HepG2 (cell line): ENCODE measurements at regions not wholly inside any gene's neighbourhood (a gene's known extent, or its start where the extent isn't known, plus 50 kb on each side); places are given as distances from the start of the nearest gene placed in this dataset.

ENCODE experiments used
- BHLHE40 ChIP-seq: IDR thresholded peaks from 2 replicates; pipeline ENCODE4 v1.6.1; 2011; ENCODE audit warnings: low read length, improper control_type of control experiment
- CREB3 ChIP-seq: sonication (generic); formaldehyde crosslinking; IDR thresholded peaks from 2 replicates; pipeline ENCODE4 v1.5.0; 2020; ENCODE audit warnings: missing genetic modification reagents
- CTCF ChIP-seq: sonication (generic); formaldehyde crosslinking; IDR thresholded peaks from 2 replicates; pipeline ENCODE4 v1.5.0; 2020; ENCODE audit warnings: mild to moderate bottlenecking, missing genetic modification reagents, moderate library complexity
- EP300 ChIP-seq, 3 experiments: sonication (generic) in 1 of 3; formaldehyde crosslinking in 1 of 3; IDR thresholded peaks; 2 replicates each; pipeline versions ENCODE4 v1.5.1 to v1.6.1; 2011 to 2020; ENCODE audit warnings: low read depth in 2 of 3, low read length in 2 of 3, borderline replicate concordance in 1 of 3, improper control_type of control experiment in 1 of 3, mild to moderate bottlenecking in 1 of 3, missing genetic modification reagents in 1 of 3, moderate library complexity in 1 of 3
- MXI1 ChIP-seq: IDR thresholded peaks from 3 replicates; pipeline ENCODE4 v1.6.1; 2012; ENCODE audit warnings: low read depth, low read length, inconsistent platforms, borderline replicate concordance
- NPAS2 ChIP-seq: sonication (generic); formaldehyde crosslinking; IDR thresholded peaks from 2 replicates; pipeline ENCODE4 v1.8.0; 2022; ENCODE audit warnings: mild to moderate bottlenecking, missing genetic modification reagents, borderline replicate concordance
- POLR2A ChIP-seq, 2 experiments: IDR thresholded peaks; 2 replicates each; pipeline ENCODE4 v1.6.1; 2011; ENCODE audit warnings: low read depth in 2 of 2, low read length in 2 of 2, mild to moderate bottlenecking in 1 of 2, moderate library complexity in 1 of 2; ENCODE audit not compliant: insufficient read depth in 1 of 2
- RBFOX2 ChIP-seq: fragments of 200-400 bp; formaldehyde crosslinking; IDR thresholded peaks from 2 replicates; pipeline ENCODE4 v1.6.1; 2017; ENCODE audit warnings: low read depth, mild to moderate bottlenecking, low read length
- RERE ChIP-seq: IDR thresholded peaks from 2 replicates; pipeline ENCODE4 v1.6.1; 2016; ENCODE audit warnings: low read depth, missing genetic modification reagents, missing compliant biosample characterization
- TAF1 ChIP-seq: sonication (generic); formaldehyde crosslinking; IDR thresholded peaks from 2 replicates; pipeline ENCODE4 v1.4.0; 2020; ENCODE audit warnings: missing genetic modification reagents
- ZFYVE20 ChIP-seq: sonication (generic); formaldehyde crosslinking; IDR thresholded peaks from 2 replicates; pipeline ENCODE4 v1.8.0; 2023; ENCODE audit warnings: low read depth, mild to moderate bottlenecking, moderate library complexity, missing genetic modification reagents, borderline replicate concordance
- ZHX1 ChIP-seq: sonication (generic); formaldehyde crosslinking; IDR thresholded peaks from 2 replicates; pipeline ENCODE4 v1.8.1; 2022; ENCODE audit warnings: low read depth, mild to moderate bottlenecking, missing genetic modification reagents
- ZNF24 ChIP-seq: fragments of 450-650 bp; IDR thresholded peaks from 2 replicates; pipeline ENCODE4 v1.6.1; 2017; ENCODE audit warnings: antibody characterized with exemption, mild to moderate bottlenecking

- TF ChIP-seq CTCF (CRISPR knock-in tag) (no peak), EP300 (IDR thresholded peaks at IDR 0.05; ENCODE audit: low read depth in 2 of 2, low read length in 2 of 2) (no peak), EP300 (CRISPR knock-in tag; IDR thresholded peaks at IDR 0.05; ENCODE audit: borderline replicate concordance) (no peak), RERE (CRISPR knock-in tag) (no peak), RBFOX2 (no peak), CREB3 (CRISPR knock-in tag) (no peak), ZNF24 (no peak), BHLHE40 (no peak), MXI1 (no peak), ZHX1 (CRISPR knock-in tag) (no peak), ZFYVE20 (CRISPR knock-in tag) (no peak), NPAS2 (no peak), TAF1 (CRISPR knock-in tag) (no peak), POLR2A (IDR thresholded peaks at IDR 0.05; ENCODE audit: insufficient read depth in 1 of 2, low read depth in 2 of 2, low read length in 2 of 2) (no peak)
These were observed 82.1 kb downstream of the DLL1 start for GRCh38 chr6:170208651-170209353.
